MCF 10A (cell line): ENCODE measurements at regions not wholly inside any gene's neighbourhood (a gene's known extent, or its start where the extent isn't known, plus 50 kb on each side); places are given as distances from the start of the nearest gene placed in this dataset.

Source experiments
- BruUV-seq: library from RNA; stranded (reverse); fragments of 400-500 nt; replicated peaks from 2 replicates; lab custom pipeline; 2021; lab: Mats Ljungman, UMichigan
- CTCF ChIA-PET: fragments of 300-600 bp; sonication (Branson Sonifier 250); formaldehyde crosslinking; extraction: SDS; loops from one replicate; lab custom pipeline; 2021; ENCODE audit warnings: antibody characterized with exemption, inconsistent platforms; lab: Yijun Ruan, JAX
- POLR2A ChIA-PET: fragments of 300-600, 350-650 bp; sonication (Branson Sonifier 250); formaldehyde crosslinking; extraction: SDS; loops from one replicate; lab custom pipeline; 2020; ENCODE audit warnings: antibody characterized with exemption, inconsistent platforms; lab: Yijun Ruan, JAX
- DNase-seq: peaks from one replicate; pipeline ENCODE4 v3.0.0-alpha.2; 2018; ENCODE audit not compliant: unreplicated experiment
- H3K27ac Mint-ChIP-seq: one replicate; pipeline ENCODE4 v1.8.0; 2022; ENCODE audit warnings: mild to moderate bottlenecking, low read depth, mixed read lengths; ENCODE audit not compliant: unreplicated experiment
- H3K27me3 Mint-ChIP-seq: one replicate; pipeline ENCODE4 v1.8.0; 2022; ENCODE audit warnings: mixed read lengths; ENCODE audit not compliant: insufficient read depth, unreplicated experiment
- H3K36me3 Mint-ChIP-seq: one replicate; pipeline ENCODE4 v1.8.0; 2022; ENCODE audit warnings: mild to moderate bottlenecking, moderate library complexity, mixed read lengths; ENCODE audit not compliant: insufficient read depth, unreplicated experiment
- H3K4me1 Mint-ChIP-seq: one replicate; pipeline ENCODE4 v1.8.0; 2022; ENCODE audit warnings: mixed read lengths; ENCODE audit not compliant: insufficient read depth, unreplicated experiment
- H3K4me3 Mint-ChIP-seq: one replicate; pipeline ENCODE4 v1.8.0; 2022; ENCODE audit warnings: mild to moderate bottlenecking, moderate library complexity, mixed read lengths; ENCODE audit not compliant: unreplicated experiment
- H3K9me3 Mint-ChIP-seq: one replicate; pipeline ENCODE4 v1.8.0; 2022; ENCODE audit warnings: mixed read lengths; ENCODE audit not compliant: unreplicated experiment
- CTCF ChIP-seq: fragments of 200-600 bp; IDR thresholded peaks from one replicate; pipeline ENCODE4 v1.8.0; 2022; ENCODE audit warnings: antibody characterized with exemption, mild to moderate bottlenecking; ENCODE audit not compliant: unreplicated experiment
- intact Hi-C: fragments of 100-400 bp; cut with micrococcal nuclease; formaldehyde crosslinking; loops from 2 replicates; pipeline ENCODE4 v1.14.1; 2022

DNA sequence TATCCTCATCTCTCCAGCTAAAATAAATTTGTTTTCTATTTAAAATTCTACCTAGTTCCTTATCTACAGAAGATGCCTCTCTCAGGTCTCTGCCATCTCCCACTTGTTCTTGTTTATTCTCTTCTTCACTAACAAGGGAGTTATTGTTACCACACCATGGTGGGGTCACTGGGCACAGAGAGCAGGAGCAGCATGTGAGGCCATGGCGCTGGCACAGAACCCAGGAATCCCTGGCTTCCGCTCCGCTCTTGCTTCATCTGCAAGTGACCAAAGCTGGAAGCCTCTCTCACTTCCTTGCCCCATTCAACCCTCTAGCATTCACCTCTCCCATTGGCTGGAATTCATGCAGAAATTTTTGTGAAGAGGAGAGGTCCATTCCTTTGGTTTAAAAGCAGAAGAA is 190.7 kb upstream of the NCAM1 start:
- POLR2A ChIA-PET: interaction anchor here (1.1 kb wide), 1 partner anchor 10 kb away, joined by 3 read pairs; no protein-coding TSS in a partner anchor
- no peak for TF ChIP-seq CTCF
- peaks cover 7% of the 10 kb centered on the region for H3K36me3 Mint-ChIP-seq
- H3K9me3 Mint-ChIP-seq: no peaks in the 10 kb centered on the region
- H3K27ac Mint-ChIP-seq: no peak overlapping the region
- DNase-seq: no peak
- peaks cover 21% of the 10 kb centered on the region for H3K27me3 Mint-ChIP-seq
- CTCF ChIA-PET: no interaction called here
- intact Hi-C loops: no loop called here
- H3K4me1 Mint-ChIP-seq: no peaks in the 10 kb centered on the region
- no peak overlapping the region for H3K4me3 Mint-ChIP-seq
- no TSS peak for BruUV-seq

DNA sequence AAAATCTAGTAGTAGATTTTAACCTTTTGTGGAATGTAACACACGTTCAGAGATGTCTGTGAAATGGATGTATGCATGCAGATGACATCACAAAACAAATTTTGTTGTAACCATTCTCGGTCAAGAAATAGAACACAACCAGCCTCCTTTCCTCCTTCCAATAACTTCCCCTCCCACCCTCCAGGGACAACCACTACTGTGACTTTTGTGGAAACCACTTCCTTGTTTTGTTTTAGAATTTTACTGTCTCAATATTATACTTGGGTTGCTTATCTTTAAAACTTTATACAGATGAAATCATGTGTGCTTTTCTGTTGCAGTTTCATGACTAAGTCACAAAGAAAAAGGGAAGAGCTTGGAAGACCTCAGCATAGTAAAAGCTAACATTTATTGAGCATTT is 189.4 kb upstream of the NCAM1 start:
- H3K4me3 Mint-ChIP-seq: no peak overlapping the region
- no TSS peak for BruUV-seq
- no peak overlapping the region for H3K27ac Mint-ChIP-seq
- intact Hi-C loops: no loop called here
- H3K27me3 Mint-ChIP-seq: peaks cover 21% of the 10 kb centered on the region
- ChIA-PET CTCF (no interaction called here), POLR2A (no interaction called here)
- no peak for TF ChIP-seq CTCF
- peaks cover 7% of the 10 kb centered on the region for H3K36me3 Mint-ChIP-seq
- no peaks in the 10 kb centered on the region for H3K4me1 Mint-ChIP-seq
- DNase-seq: no peak
- H3K9me3 Mint-ChIP-seq: no peaks in the 10 kb centered on the region

- Mint-ChIP-seq H3K9me3 (no peaks in the 10 kb centered on the region), H3K4me1 (no peaks in the 10 kb centered on the region), H3K27ac (no peak overlapping the region), H3K27me3 (peaks cover 21% of the 10 kb centered on the region), H3K36me3 (peaks cover 7% of the 10 kb centered on the region), H3K4me3 (no peak overlapping the region)
- POLR2A ChIA-PET: no interaction called here
- no peak for TF ChIP-seq CTCF
- intact Hi-C loops: no loop called here
- CTCF ChIA-PET: interaction anchor here (0.6 to 0.8 kb wide), 2 partner anchors 22 to 892 kb away, joined by 3 to 5 read pairs; no protein-coding TSS in a partner anchor
- no peak for DNase-seq
- no TSS peak for BruUV-seq
These were observed 188.0 kb upstream of the NCAM1 start for GRCh38 chr11:112773264-112773663.

- Mint-ChIP-seq H3K27ac (no peak overlapping the region), H3K4me1 (no peaks in the 10 kb centered on the region), H3K27me3 (peaks cover 24% of the 10 kb centered on the region), H3K9me3 (no peaks in the 10 kb centered on the region), H3K36me3 (no peaks in the 10 kb centered on the region), H3K4me3 (no peak overlapping the region)
- CTCF ChIA-PET: interaction anchor here (0.8 to 0.9 kb wide), 2 partner anchors 18 to 173 kb away, joined by 3 to 6 read pairs; no protein-coding TSS in a partner anchor
- POLR2A ChIA-PET: no interaction called here
- no TSS peak for BruUV-seq
- TF ChIP-seq CTCF: no peak
- intact Hi-C loops: no loop called here
- DNase-seq: no peak
These were observed 184.4 kb upstream of the NCAM1 start for GRCh38 chr11:112776834-112777233.
